Psoas muscle (tissue), 7 donors: ENCODE measurements at regions not wholly inside any gene's neighbourhood (a gene's known extent, or its start where the extent isn't known, plus 50 kb on each side); places are given as distances from the start of the nearest gene placed in this dataset.

Source experiments
- ATAC-seq, 4 donors: fragments of 200-7000 bp; cut with Tn5 transposase; one replicate each; pipeline ENCODE4 v1.9.1; 2020; ENCODE audit warnings: moderate library complexity in 3 of 4, mild to moderate bottlenecking in 2 of 4
- DNase-seq, 2 donors: peaks; one replicate each; pipeline ENCODE4 v3.0.0-alpha.2; 2020
- H3K27ac ChIP-seq: fragments of 200-600 bp; one replicate; pipeline ENCODE4 v1.8.0; 2022
- H3K27me3 ChIP-seq, 3 donors: fragments of 200-600 bp in 1 of 3; one replicate each; pipeline versions ENCODE4 v1.6.1 to v1.8.0; 2013 to 2022; ENCODE audit warnings: low read length in 2 of 3, mild to moderate bottlenecking in 2 of 3, moderate library complexity in 1 of 3; ENCODE audit not compliant: insufficient read depth in 3 of 3
- H3K36me3 ChIP-seq, 2 donors: fragments of 200-600 bp in 1 of 2; one replicate each; pipeline versions ENCODE4 v1.6.1 to v1.8.0; 2013 to 2022; ENCODE audit warnings: low read depth in 1 of 2, mild to moderate bottlenecking in 1 of 2, moderate library complexity in 1 of 2; ENCODE audit not compliant: insufficient read depth in 1 of 2
- H3K4me1 ChIP-seq: fragments of 200-600 bp; one replicate; pipeline ENCODE4 v1.8.0; 2022
- H3K4me3 ChIP-seq: fragments of 200-600 bp; one replicate; pipeline ENCODE4 v1.8.0; 2022; ENCODE audit warnings: mild to moderate bottlenecking
- H3K9me3 ChIP-seq: fragments of 200-600 bp; one replicate; pipeline ENCODE4 v1.8.0; 2022
- CTCF ChIP-seq: fragments of 200-600 bp; IDR thresholded peaks from one replicate; pipeline ENCODE4 v1.8.0; 2022; ENCODE audit warnings: antibody characterized with exemption
- WGBS, 3 donors: extraction: QIAGEN DNeasy Blood & Tissue Kit; methylation state at CpG; one replicate each; pipeline versions ENCODE4 v1.1.6 to v1.1.7; 2013; 5-methylcytosine and 5-hydroxymethylcytosine counted together
- intact Hi-C, 2 donors: fragments of 100-400 bp; cut with DNase I; formaldehyde crosslinking; loops; one replicate each; pipeline versions ENCODE4 v1.11.0 to v1.14.2; 2022
- donor health status: healthy with polysubstance abuse.
- donor health status: DM: no; HTN: no; CAD: no; lungs with moderate emphysema.
- donor health status: Bipolar disorder and iron deficiency.
- donor health status: healthy.
- donor health status: DM: yes; HTN: yes; CAD: no.
- donor health status: DM: no; HTN: no; CAD: no.
- donor health status: DM: yes; HTN: yes; CAD: no.

- TF ChIP-seq CTCF, result no peak
- no peaks in the 10 kb centered on the region for H3K4me1 ChIP-seq
- no peak overlapping the region for H3K27ac ChIP-seq
- no peaks in the 10 kb centered on the region for H3K36me3 ChIP-seq
- no peak overlapping the region for H3K4me3 ChIP-seq
- H3K9me3 ChIP-seq, result no peaks in the 10 kb centered on the region
- ATAC-seq (no peak), DNase-seq (no peak)
- intact Hi-C loops, result no loop called here
- WGBS, 3 donors, result 62 to 77% (median 63%) methylated on average over 4 of the region's 4 CpGs
- no peaks in the 10 kb centered on the region for H3K27me3 ChIP-seq
Measured at GRCh38 chr4:132281733-132282132, 867.4 kb upstream of the PCDH10 start.

- Histone ChIP-seq H3K4me1 (no peaks in the 10 kb centered on the region), H3K27ac (no peak overlapping the region), H3K27me3 (no peaks in the 10 kb centered on the region), H3K4me3 (no peak overlapping the region), H3K9me3 (no peaks in the 10 kb centered on the region), H3K36me3 (no peaks in the 10 kb centered on the region)
- DNase-seq, result no peak
- intact Hi-C loops, result no loop called here
- no peak for ATAC-seq
- 94 to 100% (median 97%) methylated on average over 1 of the region's 1 CpG for WGBS, 3 donors
- TF ChIP-seq CTCF, result no peak
Measured at GRCh38 chr4:132284910-132285426, 864.1 kb upstream of the PCDH10 start.

GRCh38 chr4:132297346-132297745 is 851.7 kb upstream of the PCDH10 start:
- intact Hi-C loops, result loop anchor here in 1 of 2 donors (5.0 kb wide), 1 partner anchor 220 kb away; no protein-coding TSS in a partner anchor
- 28 to 38% (median 36%) methylated on average over 1 of the region's 1 CpG for whole genome bisulfite sequencing, 3 donors
- no peaks in the 10 kb centered on the region for H3K4me1 ChIP-seq
- H3K36me3 ChIP-seq, result no peaks in the 10 kb centered on the region
- DNase-seq (no peak), ATAC-seq (no peak)
- H3K4me3 ChIP-seq, result no peak overlapping the region
- no peak for TF ChIP-seq CTCF
- no peaks in the 10 kb centered on the region for H3K9me3 ChIP-seq
- no peak overlapping the region for H3K27ac ChIP-seq
- H3K27me3 ChIP-seq, result no peaks in the 10 kb centered on the region

GRCh38 chr4:132299841-132300240 is 849.3 kb upstream of the PCDH10 start:
- 28 to 47% (median 41%) methylated on average over 1 of the region's 1 CpG for WGBS, 3 donors
- TF ChIP-seq CTCF, result no peak
- Histone ChIP-seq H3K36me3 (no peaks in the 10 kb centered on the region), H3K27ac (no peak overlapping the region), H3K4me3 (no peak overlapping the region), H3K27me3 (no peaks in the 10 kb centered on the region), H3K4me1 (no peaks in the 10 kb centered on the region), H3K9me3 (no peaks in the 10 kb centered on the region)
- DNase-seq, result no peak
- ATAC-seq, result no peak
- intact Hi-C loops, result loop anchor here in 1 of 2 donors (5.0 kb wide), 1 partner anchor 217 kb away; no protein-coding TSS in a partner anchor

GRCh38 chr4:132312521-132312920 is 836.6 kb upstream of the PCDH10 start:
- TF ChIP-seq CTCF, result no peak
- Histone ChIP-seq H3K27me3 (no peaks in the 10 kb centered on the region), H3K9me3 (no peaks in the 10 kb centered on the region), H3K4me1 (no peaks in the 10 kb centered on the region), H3K27ac (no peak overlapping the region), H3K4me3 (no peak overlapping the region), H3K36me3 (no peaks in the 10 kb centered on the region)
- DNase-seq (no peak), ATAC-seq (no peak)
- 81 to 85% (median 81%) methylated on average over 2 of the region's 2 CpGs for WGBS, 3 donors
- intact Hi-C loops, result no loop called here
